Panc1 (cell line): ENCODE measurements at regions not wholly inside any gene's neighbourhood (a gene's known extent, or its start where the extent isn't known, plus 50 kb on each side); places are given as distances from the start of the nearest gene placed in this dataset.

Source experiments
- ATAC-seq: fragments of 200-7000 bp; cut with Tn5 transposase; 2 replicates; pipeline ENCODE4 v1.9.1; 2020; ENCODE audit warnings: mild to moderate bottlenecking, moderate library complexity
- BruUV-seq: library from RNA; stranded (reverse); fragments of 400-500 nt; replicated peaks from 2 replicates; lab custom pipeline; 2021; lab: Mats Ljungman, UMichigan
- CTCF ChIA-PET: fragments of 300-600 bp; sonication (Branson Sonifier 250); formaldehyde crosslinking; loops from one replicate; lab custom pipeline; 2022; ENCODE audit warnings: antibody characterized with exemption; lab: Charles Lee
- POLR2A ChIA-PET: fragments of 300-600 bp; sonication (Branson Sonifier 250); formaldehyde crosslinking; loops from one replicate; lab custom pipeline; 2022; ENCODE audit warnings: antibody characterized with exemption; lab: Charles Lee
- DNase-seq: peaks from one replicate; pipeline ENCODE4 v3.0.0-alpha.2; 2010; ENCODE audit warnings: low read depth, low spot score
- H3K27ac ChIP-seq: 2 replicates; pipeline ENCODE4 v1.5.1; 2011; ENCODE audit warnings: mild to moderate bottlenecking, low read length, inconsistent platforms
- H3K27me3 ChIP-seq: fragments of 200-500 bp; sonication (Bioruptor generic); 2 replicates; pipeline ENCODE4 v1.6.0; 2014; ENCODE audit warnings: low read length, inconsistent platforms; ENCODE audit not compliant: control insufficient read depth, insufficient read depth
- H3K36me3 ChIP-seq: fragments of 200-500 bp; sonication (Bioruptor generic); 2 replicates; pipeline ENCODE4 v1.5.1; 2014; ENCODE audit warnings: inconsistent platforms, mild to moderate bottlenecking, low read length, moderate library complexity; ENCODE audit not compliant: control insufficient read depth, insufficient read depth
- H3K4me1 ChIP-seq: 2 replicates; pipeline ENCODE4 v1.5.1; 2011; ENCODE audit warnings: inconsistent platforms, mild to moderate bottlenecking, low read length, moderate library complexity; ENCODE audit not compliant: control insufficient read depth, insufficient read depth
- H3K4me3 ChIP-seq, 2 experiments: 2 replicates each; pipeline ENCODE4 v1.5.1; 2011 to 2012; ENCODE audit warnings: low read depth in 2 of 2, low read length in 2 of 2, mild to moderate bottlenecking in 2 of 2, inconsistent platforms in 1 of 2, moderate library complexity in 1 of 2
- H3K9me3 ChIP-seq: fragments of 200-500 bp; sonication (Bioruptor generic); 2 replicates; pipeline ENCODE4 v1.5.1; 2014; ENCODE audit warnings: low read depth, mild to moderate bottlenecking, inconsistent platforms, low read length, moderate library complexity; ENCODE audit not compliant: control insufficient read depth, insufficient read depth
- POLR2AphosphoS5 ChIP-seq: IDR thresholded peaks from 2 replicates; pipeline ENCODE4 v1.6.1; 2012; ENCODE audit warnings: mild to moderate bottlenecking, low read depth, low read length, moderate library complexity
- REST ChIP-seq, 2 experiments: IDR thresholded peaks; 2 replicates each; pipeline ENCODE4 v1.6.1; 2011 to 2012; ENCODE audit warnings: low read depth in 2 of 2, control low read depth in 1 of 2, low read length in 1 of 2, mild to moderate bottlenecking in 1 of 2, moderate library complexity in 1 of 2; ENCODE audit not compliant: insufficient read depth in 1 of 2
- SIN3A ChIP-seq: IDR thresholded peaks from 2 replicates; pipeline ENCODE4 v1.6.1; 2012; ENCODE audit warnings: low read depth, mild to moderate bottlenecking, low read length, moderate library complexity, borderline replicate concordance; ENCODE audit not compliant: insufficient read depth
- TCF7L2 ChIP-seq: IDR thresholded peaks from 2 replicates; pipeline ENCODE4 v1.6.1; 2011; ENCODE audit warnings: mild to moderate bottlenecking, low read depth, low read length, inconsistent platforms
- in situ Hi-C: cut with HindIII; loops from 2 replicates; pipeline ENCODE4 v1.10.0; 2016; ENCODE audit warnings: low sequenced_read_pairs, low pct_unique_long_range_greater_than_20kb
- intact Hi-C: fragments of 100-400 bp; cut with micrococcal nuclease; formaldehyde crosslinking; loops from one replicate; pipeline ENCODE4 v1.10.0; 2022; ENCODE audit not compliant: unreplicated experiment
- TF ChIP-seq, protein P1 (sequence below): fragments of 450-650 bp; IDR thresholded peaks from 2 replicates; pipeline ENCODE4 v1.5.1; 2017; ENCODE audit warnings: mild to moderate bottlenecking

- in situ Hi-C loops (no loop called here), intact Hi-C loops (no loop called here)
- POLR2A ChIA-PET = no interaction called here
- CTCF ChIA-PET = no interaction called here
- Histone ChIP-seq H3K4me3 (no peak overlapping the region), H3K27ac (no peak overlapping the region), H3K9me3 (no peaks in the 10 kb centered on the region), H3K27me3 (peaks cover 5% of the 10 kb centered on the region), H3K36me3 (no peaks in the 10 kb centered on the region), H3K4me1 (peaks cover 3% of the 10 kb centered on the region; the same call in 1 of the 2 replicates)
- BruUV-seq = no TSS peak
- no peak for DNase-seq
- no peak for ATAC-seq
- TF ChIP-seq, protein P1, sequence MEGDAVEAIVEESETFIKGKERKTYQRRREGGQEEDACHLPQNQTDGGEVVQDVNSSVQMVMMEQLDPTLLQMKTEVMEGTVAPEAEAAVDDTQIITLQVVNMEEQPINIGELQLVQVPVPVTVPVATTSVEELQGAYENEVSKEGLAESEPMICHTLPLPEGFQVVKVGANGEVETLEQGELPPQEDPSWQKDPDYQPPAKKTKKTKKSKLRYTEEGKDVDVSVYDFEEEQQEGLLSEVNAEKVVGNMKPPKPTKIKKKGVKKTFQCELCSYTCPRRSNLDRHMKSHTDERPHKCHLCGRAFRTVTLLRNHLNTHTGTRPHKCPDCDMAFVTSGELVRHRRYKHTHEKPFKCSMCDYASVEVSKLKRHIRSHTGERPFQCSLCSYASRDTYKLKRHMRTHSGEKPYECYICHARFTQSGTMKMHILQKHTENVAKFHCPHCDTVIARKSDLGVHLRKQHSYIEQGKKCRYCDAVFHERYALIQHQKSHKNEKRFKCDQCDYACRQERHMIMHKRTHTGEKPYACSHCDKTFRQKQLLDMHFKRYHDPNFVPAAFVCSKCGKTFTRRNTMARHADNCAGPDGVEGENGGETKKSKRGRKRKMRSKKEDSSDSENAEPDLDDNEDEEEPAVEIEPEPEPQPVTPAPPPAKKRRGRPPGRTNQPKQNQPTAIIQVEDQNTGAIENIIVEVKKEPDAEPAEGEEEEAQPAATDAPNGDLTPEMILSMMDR = no peak
- no peak for TF ChIP-seq POLR2AphosphoS5
- no peak for TF ChIP-seq SIN3A
- TF ChIP-seq REST (IDR thresholded peaks at IDR 0.05; ENCODE audit: insufficient read depth in 1 of 2, low read depth in 2 of 2, low read length in 1 of 2) = no peak
- TF ChIP-seq TCF7L2 = no peak
Observed at GRCh38 chr11:43545610-43546009, 134.9 kb upstream of the HSD17B12 start.

DNA sequence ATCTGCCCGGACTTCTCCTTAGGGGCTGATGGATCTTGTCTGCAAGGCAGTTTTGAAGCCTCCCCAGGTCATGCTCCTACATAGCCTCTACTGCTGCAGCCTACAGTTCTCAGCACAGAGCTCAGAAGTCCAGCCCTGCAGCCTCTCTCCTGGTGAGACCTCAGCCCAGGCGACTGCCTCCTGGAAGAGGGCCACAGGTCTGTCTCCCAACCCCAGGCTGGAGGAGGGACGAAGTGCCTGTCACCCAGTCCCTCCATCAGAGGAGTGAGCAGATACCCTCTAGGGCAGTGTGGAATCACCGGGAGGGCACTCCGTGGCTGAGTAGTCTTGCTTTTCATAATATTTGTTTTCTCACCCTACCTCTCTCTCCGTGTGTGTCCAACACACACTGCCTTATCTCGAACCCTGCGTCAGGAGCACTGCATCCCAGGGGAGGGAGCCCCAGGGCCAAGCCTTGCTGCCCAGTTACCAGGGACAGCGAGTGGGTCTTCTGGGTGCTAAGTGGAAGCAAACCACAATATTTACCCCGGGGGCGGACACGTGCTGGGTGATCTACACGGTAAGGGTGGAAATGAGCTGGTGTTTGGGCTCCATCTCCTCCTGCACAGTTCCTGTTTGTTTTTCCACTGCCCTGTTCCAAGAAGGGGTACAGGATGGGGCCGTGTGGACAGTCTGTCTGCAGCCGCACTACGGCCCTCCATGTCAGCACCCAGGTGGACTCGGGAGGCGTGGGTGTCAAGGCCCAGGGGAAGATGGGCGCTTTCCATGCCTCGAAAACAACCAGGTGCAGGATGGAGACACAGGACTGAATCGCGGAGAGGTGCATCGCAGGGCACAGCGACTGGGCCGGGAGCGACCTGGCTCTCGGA is 133.7 kb upstream of the HSD17B12 start:
- DNase-seq (no peak), ATAC-seq (peak; percentile 35; the same call in 1 of the 2 replicates)
- H3K4me1 ChIP-seq = peaks cover 3% of the 10 kb centered on the region; the same call in 1 of the 2 replicates
- BruUV-seq = no TSS peak
- in situ Hi-C loops (no loop called here), intact Hi-C loops (no loop called here)
- no peaks in the 10 kb centered on the region for H3K36me3 ChIP-seq
- peak overlapping the region in 1 of 2 experiments; percentile 18; a peak in 1 of 4 replicates for H3K4me3 ChIP-seq
- no peak for TF ChIP-seq SIN3A
- TF ChIP-seq, protein P1 = no peak
- ChIA-PET POLR2A (no interaction called here), CTCF (no interaction called here)
- H3K27me3 ChIP-seq = peaks cover 5% of the 10 kb centered on the region; the same call in 1 of the 2 replicates
- H3K9me3 ChIP-seq = no peaks in the 10 kb centered on the region
- no peak overlapping the region for H3K27ac ChIP-seq
